Spleen (tissue), 7 donors: ENCODE measurements at regions not wholly inside any gene's neighbourhood (a gene's known extent, or its start where the extent isn't known, plus 50 kb on each side); places are given as distances from the start of the nearest gene placed in this dataset.

Experiments
- POLR2AphosphoS5 ChIP-seq, 3 donors: sonication (generic); formaldehyde crosslinking; IDR thresholded peaks; one replicate each; pipeline ENCODE4 v1.5.1; 2017; ENCODE audit warnings: antibody characterized with exemption in 3 of 3
- TF ChIP-seq, protein P1 (sequence below), 11 experiments: fragments of 200-600 bp in 7 of 11; fragments of 450-650 bp in 4 of 11; sonication (generic) in 4 of 11; IDR thresholded peaks in 8 of 11; conservative IDR thresholded peaks in 3 of 11; 1 replicate in 7 of 11; 2 replicates in 4 of 11; pipeline versions ENCODE4 v1.4.0 to v1.8.0; 2016 to 2021; ENCODE audit warnings: antibody characterized with exemption in 11 of 11, inconsistent platforms in 4 of 11, mild to moderate bottlenecking in 1 of 11
- donor health status: DM: no; HTN: no; CAD: no; lungs with moderate emphysema.
- donor health status: DM: no; HTN: no; CAD: no.
- donor health status: DM: no; HTN: no; CAD: no.

DNA sequence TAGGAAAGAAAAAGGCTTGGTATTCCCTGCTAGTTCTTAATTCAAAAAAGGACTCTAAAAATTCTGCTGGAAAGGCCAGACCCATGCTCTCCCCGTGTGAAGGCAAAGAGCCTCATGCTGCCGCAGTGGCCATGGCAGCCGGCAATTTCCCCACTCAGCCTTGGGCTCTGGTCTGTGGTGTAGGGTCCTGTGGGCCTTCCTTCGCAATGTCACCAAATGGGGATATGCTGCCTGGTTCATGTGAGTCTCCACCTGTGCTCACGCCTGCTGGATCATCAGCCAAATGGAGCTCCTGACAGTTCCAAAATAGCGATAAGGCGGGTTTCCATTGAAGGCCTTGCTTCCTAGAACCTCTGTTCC is 282.8 kb upstream of the ATP5MC3 start:
- TF ChIP-seq POLR2AphosphoS5 (IDR thresholded peaks at IDR 0.05): no peak
- TF ChIP-seq, protein P1, sequence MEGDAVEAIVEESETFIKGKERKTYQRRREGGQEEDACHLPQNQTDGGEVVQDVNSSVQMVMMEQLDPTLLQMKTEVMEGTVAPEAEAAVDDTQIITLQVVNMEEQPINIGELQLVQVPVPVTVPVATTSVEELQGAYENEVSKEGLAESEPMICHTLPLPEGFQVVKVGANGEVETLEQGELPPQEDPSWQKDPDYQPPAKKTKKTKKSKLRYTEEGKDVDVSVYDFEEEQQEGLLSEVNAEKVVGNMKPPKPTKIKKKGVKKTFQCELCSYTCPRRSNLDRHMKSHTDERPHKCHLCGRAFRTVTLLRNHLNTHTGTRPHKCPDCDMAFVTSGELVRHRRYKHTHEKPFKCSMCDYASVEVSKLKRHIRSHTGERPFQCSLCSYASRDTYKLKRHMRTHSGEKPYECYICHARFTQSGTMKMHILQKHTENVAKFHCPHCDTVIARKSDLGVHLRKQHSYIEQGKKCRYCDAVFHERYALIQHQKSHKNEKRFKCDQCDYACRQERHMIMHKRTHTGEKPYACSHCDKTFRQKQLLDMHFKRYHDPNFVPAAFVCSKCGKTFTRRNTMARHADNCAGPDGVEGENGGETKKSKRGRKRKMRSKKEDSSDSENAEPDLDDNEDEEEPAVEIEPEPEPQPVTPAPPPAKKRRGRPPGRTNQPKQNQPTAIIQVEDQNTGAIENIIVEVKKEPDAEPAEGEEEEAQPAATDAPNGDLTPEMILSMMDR (IDR thresholded peaks at IDR 0.05 in 8 of 11, conservative IDR thresholded peaks at IDR 0.05 in 3 of 11): no peak
